GM12878 (cell line): ENCODE measurements at regions not wholly inside any gene's neighbourhood (a gene's known extent, or its start where the extent isn't known, plus 50 kb on each side); places are given as distances from the start of the nearest gene placed in this dataset.

Experiments used
- ATAC-seq: fragments of 200-7000 bp; cut with Tn5 transposase; 3 replicates; pipeline ENCODE4 v1.9.1; 2020; ENCODE audit warnings: mild to moderate bottlenecking, moderate library complexity
- BruUV-seq: library from RNA; stranded (reverse); fragments of 400-500 nt; replicated peaks from 2 replicates; lab custom pipeline; 2021; lab: Mats Ljungman, UMichigan
- CTCF ChIA-PET: fragments of 300-600 bp; sonication (Branson Sonifier 250); formaldehyde crosslinking; extraction: SDS; loops from one replicate; lab custom pipeline; 2021; ENCODE audit warnings: inconsistent platforms; lab: Yijun Ruan, JAX
- POLR2A ChIA-PET: fragments of 350-600 bp; formaldehyde crosslinking; extraction: SDS; loops from one replicate; lab custom pipeline; 2021; ENCODE audit warnings: inconsistent platforms; lab: Charles Lee
- RAD21 ChIA-PET: fragments of 300-600 bp; sonication (Branson Sonifier 250); formaldehyde crosslinking; loops from one replicate; lab custom pipeline; 2023; ENCODE audit warnings: antibody characterized with exemption; ENCODE audit not compliant: unreplicated experiment; lab: Charles Lee
- SMC1A ChIA-PET: fragments of 300-600 bp; sonication (Branson Sonifier 250); formaldehyde crosslinking; loops from one replicate; lab custom pipeline; 2023; ENCODE audit not compliant: unreplicated experiment, uncharacterized antibody; lab: Charles Lee
- DNase-seq: peaks from one replicate; pipeline ENCODE4 v3.0.0-alpha.2; 2011; ENCODE audit warnings: low read depth, low spot score
- FAIRE-seq: peaks from 3 replicates; lab custom pipeline; 2011; peaks lifted over from hg19 to GRCh38; lab: Jason Lieb, UNC
- H2AFZ ChIP-seq: 2 replicates; pipeline ENCODE4 v1.6.0; 2011; ENCODE audit warnings: low read depth, low read length, control low read depth; ENCODE audit not compliant: control insufficient read depth
- H3K27ac ChIP-seq: 2 replicates; pipeline ENCODE4 v1.5.1; 2011; ENCODE audit warnings: control low read depth; ENCODE audit not compliant: control insufficient read depth, insufficient read depth
- H3K27me3 ChIP-seq, 2 experiments: replicated peaks in 1 of 2; 2 replicates each; pipeline versions ENCODE4 v1.6.0 to v1.6.1; 2011; ENCODE audit warnings: low read length in 1 of 2; ENCODE audit not compliant: control insufficient read depth in 2 of 2, insufficient read depth in 2 of 2
- H3K36me3 ChIP-seq, 2 experiments: 2 replicates each; pipeline ENCODE4 v1.5.1; 2011; ENCODE audit warnings: low read length in 1 of 2; ENCODE audit not compliant: control insufficient read depth in 2 of 2, insufficient read depth in 2 of 2
- H3K4me1 ChIP-seq: 2 replicates; pipeline ENCODE4 v1.6.1; 2011; ENCODE audit warnings: mild to moderate bottlenecking, low read length, moderate library complexity, mixed read lengths; ENCODE audit not compliant: control insufficient read depth, insufficient read depth
- H3K4me2 ChIP-seq: 2 replicates; pipeline ENCODE4 v1.6.0; 2011; ENCODE audit warnings: control low read depth; ENCODE audit not compliant: control insufficient read depth, insufficient read depth
- H3K4me3 ChIP-seq: fragments of 200-600 bp; sonication (generic); 2 replicates; pipeline ENCODE4 v1.5.1; 2016
- H3K79me2 ChIP-seq: 2 replicates; pipeline ENCODE4 v1.6.0; 2011; ENCODE audit warnings: low read length; ENCODE audit not compliant: control insufficient read depth, insufficient read depth
- H3K9ac ChIP-seq: 2 replicates; pipeline ENCODE4 v1.8.0; 2011; ENCODE audit warnings: low read length, control low read depth, mixed read lengths; ENCODE audit not compliant: control insufficient read depth, insufficient read depth
- H3K9me3 ChIP-seq: replicated peaks from 3 replicates; pipeline ENCODE4 v1.5.1; 2011; ENCODE audit warnings: mild to moderate bottlenecking, low read length; ENCODE audit not compliant: control insufficient read depth, insufficient read depth
- H4K20me1 ChIP-seq: 2 replicates; pipeline ENCODE4 v1.6.0; 2011; ENCODE audit not compliant: control insufficient read depth, insufficient read depth
- CREM ChIP-seq: IDR thresholded peaks from 2 replicates; pipeline ENCODE4 v1.6.1; 2014; ENCODE audit warnings: antibody characterized with exemption, low read depth
- E2F8 ChIP-seq: fragments of 450-650 bp; IDR thresholded peaks from 2 replicates; pipeline ENCODE4 v1.6.1; 2018; ENCODE audit warnings: mild to moderate bottlenecking, low read depth, moderate library complexity; ENCODE audit not compliant: partially characterized antibody
- EP300 ChIP-seq, 2 experiments: fragments of 150-350 bp in 1 of 2; IDR thresholded peaks; 2 replicates each; pipeline ENCODE4 v1.6.1; 2011 to 2012; ENCODE audit warnings: low read depth in 2 of 2, low read length in 2 of 2, borderline replicate concordance in 1 of 2, improper control_type of control experiment in 1 of 2, inconsistent platforms in 1 of 2; ENCODE audit not compliant: control insufficient read depth in 1 of 2
- NFIC ChIP-seq: IDR thresholded peaks from 2 replicates; pipeline ENCODE4 v1.6.1; 2012; ENCODE audit warnings: low read depth, mild to moderate bottlenecking, inconsistent platforms, low read length, moderate library complexity
- PAX8 ChIP-seq: fragments of 450-650 bp; IDR thresholded peaks from 2 replicates; pipeline ENCODE4 v1.6.1; 2017; ENCODE audit warnings: mild to moderate bottlenecking, moderate library complexity
- SMC3 ChIP-seq: IDR thresholded peaks from 2 replicates; pipeline ENCODE4 v1.6.1; 2011; ENCODE audit warnings: low read length, improper control_type of control experiment, borderline replicate concordance
- ZBTB11 ChIP-seq: fragments of 450-650 bp; formaldehyde crosslinking; IDR thresholded peaks from 2 replicates; pipeline ENCODE4 v1.5.0; 2022; ENCODE audit warnings: mild to moderate bottlenecking, missing genetic modification characterization
- in situ Hi-C: fragments of 300-500 bp; cut with MboI; formaldehyde crosslinking; loops from 9 replicates; pipeline ENCODE4 v1.14.3; 2018; ENCODE audit warnings: mixed read lengths
- intact Hi-C: fragments of 100-400 bp; cut with micrococcal nuclease; formaldehyde crosslinking; loops from one replicate; pipeline ENCODE4 v1.14.2; 2022; ENCODE audit not compliant: unreplicated experiment

GRCh38 chr3:22373827-22374226 is 622.8 kb upstream of the ZNF385D start (continued):
- TF ChIP-seq NFIC = no peak

- H2AFZ ChIP-seq = no peak overlapping the region
- BruUV-seq = no TSS peak
- H4K20me1 ChIP-seq = no peaks in the 10 kb centered on the region
- FAIRE-seq (no peak), DNase-seq (no peak), ATAC-seq (no peak)
- CTCF ChIA-PET = interaction anchor here (1.1 kb wide), 1 partner anchor 14 kb away, joined by 3 read pairs; no protein-coding TSS in a partner anchor
- POLR2A ChIA-PET = no interaction called here
- SMC1A ChIA-PET = no interaction called here
- H3K4me3 ChIP-seq = no peak overlapping the region
- intact Hi-C loops = no loop called here
- in situ Hi-C loops = no loop called here
- no peaks in the 10 kb centered on the region for H3K36me3 ChIP-seq
- TF ChIP-seq SMC3 (no peak), CREM (no peak), PAX8 (no peak), E2F8 (no peak), ZBTB11 (CRISPR knock-in tag) (no peak), EP300 (IDR thresholded peaks at IDR 0.05; ENCODE audit: borderline replicate concordance in 1 of 2, control insufficient read depth in 1 of 2, low read depth in 2 of 2, low read length in 2 of 2) (no peak)
- H3K27ac ChIP-seq = no peak overlapping the region
- H3K79me2 ChIP-seq = no peaks in the 10 kb centered on the region
- no peaks in the 10 kb centered on the region for H3K4me1 ChIP-seq
- no peak overlapping the region for H3K9ac ChIP-seq
- no peaks in the 10 kb centered on the region for H3K9me3 ChIP-seq
- H3K4me2 ChIP-seq = no peak overlapping the region
- RAD21 ChIA-PET = no interaction called here
- H3K27me3 ChIP-seq = peaks cover 0 to 2% of the 10 kb centered on the region in 2 experiments; a peak in 1 of 4 replicates
Measured at GRCh38 chr3:22377421-22377820, 626.4 kb upstream of the ZNF385D start.
